NAMALWA (cell line): ENCODE measurements at regions not wholly inside any gene's neighbourhood (a gene's known extent, or its start where the extent isn't known, plus 50 kb on each side); places are given as distances from the start of the nearest gene placed in this dataset.

Experiments used
- DNase-seq: peaks from one replicate; pipeline ENCODE4 v3.0.0-alpha.2; 2015; ENCODE audit warnings: low spot score

DNA sequence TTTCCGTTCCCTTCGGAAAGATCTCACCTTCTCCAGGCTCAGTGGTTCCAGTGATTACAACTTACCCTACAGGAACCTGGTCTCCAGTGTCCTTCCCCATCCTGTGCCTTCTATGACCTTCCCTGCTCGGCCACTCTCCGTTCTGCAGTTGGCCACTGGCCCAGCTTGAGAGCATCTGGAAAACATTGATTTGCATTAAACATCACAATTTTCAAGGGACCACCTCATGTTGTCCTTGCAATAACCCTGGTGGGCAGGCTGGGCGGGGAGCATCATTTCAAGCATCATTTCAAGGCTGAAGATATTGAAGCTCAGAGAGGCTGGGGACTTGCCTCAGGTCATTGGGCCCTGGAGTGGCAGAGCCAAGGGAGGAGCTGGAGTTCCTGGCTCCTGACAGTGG, 177.4 kb downstream of the SEC61B start:
- no peak for DNase-seq

- no peak for DNase-seq
Observed at GRCh38 chr9:99400184-99400731, 178.2 kb downstream of the SEC61B start.

DNA sequence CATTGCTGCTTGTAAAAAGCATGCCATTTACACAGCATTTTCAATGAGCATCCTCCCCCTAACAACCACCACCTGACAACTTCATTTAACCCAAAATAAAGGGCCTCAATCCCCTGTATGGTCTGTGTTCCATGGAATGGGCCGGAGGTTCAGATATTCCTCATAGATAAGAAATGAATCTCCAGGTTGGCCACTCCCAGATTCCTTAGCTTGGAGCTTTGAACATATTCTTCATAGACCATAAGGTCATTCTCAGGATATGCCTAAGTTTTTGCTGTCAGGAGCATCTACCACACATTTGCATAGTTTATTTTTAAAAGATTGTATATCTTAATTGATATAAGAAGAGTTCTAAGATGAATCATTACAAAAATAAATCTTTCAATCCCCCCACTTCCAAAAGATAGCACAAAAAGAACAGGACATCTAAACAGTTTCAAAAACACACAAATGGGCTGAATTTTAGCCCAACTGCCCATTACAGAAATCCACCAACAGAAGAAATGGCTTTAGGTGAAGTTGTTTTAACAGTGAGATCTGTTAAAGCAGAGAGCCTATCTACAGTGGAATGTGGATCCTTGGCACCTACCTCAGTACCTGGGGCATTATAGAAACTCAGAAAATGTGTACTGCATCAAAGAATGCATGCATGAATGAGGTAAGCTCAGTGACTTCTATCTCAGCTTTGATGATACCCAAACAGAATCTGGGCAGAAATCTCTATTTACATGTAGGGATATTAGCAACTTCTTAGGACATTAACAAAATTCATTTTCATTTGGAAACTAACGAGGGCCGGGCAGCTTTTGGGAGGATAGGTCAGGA, 179.8 kb downstream of the SEC61B start:
- DNase-seq = no peak

DNA sequence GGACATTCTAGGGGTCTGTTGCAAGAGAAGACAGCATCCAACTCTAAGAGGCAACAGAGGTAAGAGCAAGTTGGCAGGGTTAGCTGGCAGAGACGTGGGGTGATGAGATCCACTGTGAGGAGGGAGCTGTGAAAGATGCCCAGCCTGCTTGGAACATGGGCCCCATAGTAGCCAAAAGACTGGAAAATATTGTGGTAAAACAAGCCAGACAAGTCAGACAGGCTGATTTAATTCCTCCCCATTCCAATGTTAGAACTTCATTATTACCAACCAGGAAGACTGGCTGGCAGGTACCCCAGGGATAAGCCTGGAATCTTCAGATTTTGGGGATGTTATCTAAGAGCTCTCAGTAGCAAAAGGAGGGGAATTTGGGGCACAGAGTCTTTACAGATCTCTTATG, 181.3 kb downstream of the SEC61B start:
- DNase-seq = no peak

DNA sequence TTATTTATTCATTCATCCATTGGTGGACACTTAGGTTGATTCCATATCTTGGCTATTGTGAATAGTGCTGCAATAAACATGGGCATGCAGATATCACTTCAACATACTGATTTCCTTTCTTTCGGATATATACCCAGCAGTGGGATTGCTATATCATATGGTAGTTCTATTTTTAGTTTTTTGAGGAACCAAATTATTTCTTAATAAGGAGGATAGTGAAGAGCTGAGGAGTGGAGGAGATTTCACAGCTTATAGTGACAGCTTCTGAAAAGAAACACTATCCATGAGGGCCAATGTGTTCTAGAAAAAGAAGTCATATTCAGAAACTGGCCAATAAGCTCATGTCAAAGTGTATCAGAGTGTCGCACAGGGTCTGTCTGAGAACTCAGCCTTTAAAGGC, 183.3 kb downstream of the SEC61B start:
- no peak for DNase-seq

DNA sequence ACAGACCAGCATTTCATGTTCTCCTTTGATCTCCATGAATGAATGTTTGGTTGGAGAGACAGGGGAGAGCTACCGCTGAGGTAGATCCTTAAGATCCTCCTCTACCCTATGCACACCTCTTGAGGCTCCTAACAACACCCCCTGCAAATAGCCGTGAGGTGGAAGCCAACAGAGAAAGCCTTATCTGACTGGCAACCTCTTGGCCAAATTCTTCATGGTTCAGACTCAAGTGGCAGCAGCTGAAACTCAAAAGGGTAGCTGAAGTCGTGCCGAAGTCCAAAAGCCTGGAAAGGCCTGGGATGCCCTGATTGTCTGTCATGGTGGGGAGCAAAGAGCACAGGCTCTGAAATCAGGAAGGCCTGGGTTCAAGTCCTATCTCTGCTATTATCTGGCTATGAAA, 184.9 kb downstream of the SEC61B start:
- DNase-seq = no peak

DNA sequence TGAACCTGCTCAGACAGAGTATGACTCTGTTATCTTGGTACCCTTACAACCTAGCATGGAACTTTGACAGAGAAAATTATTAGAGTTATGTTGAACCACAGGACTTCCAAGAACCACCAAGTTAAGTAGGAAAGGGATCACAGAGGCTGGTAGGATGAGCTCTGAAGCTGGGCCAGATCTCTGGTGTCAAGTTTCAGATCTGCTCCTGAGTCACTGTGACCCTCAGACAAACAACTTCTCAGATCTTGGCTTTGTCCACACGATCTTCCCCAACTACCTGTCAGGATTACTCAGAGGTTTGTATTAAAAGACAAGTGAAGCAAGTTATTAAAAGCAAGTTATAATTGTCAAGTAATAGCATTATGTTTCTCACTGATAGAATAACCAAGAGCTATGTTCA, 189.0 kb downstream of the SEC61B start:
- no peak for DNase-seq

GRCh38 chr9:99411479-99412115, 189.5 kb downstream of the SEC61B start:
- no peak for DNase-seq

- no peak for DNase-seq
Observed at GRCh38 chr9:99412606-99413005, 190.5 kb downstream of the SEC61B start.

- DNase-seq = no peak
Observed at GRCh38 chr9:99414321-99414720, 192.2 kb downstream of the SEC61B start.

GRCh38 chr9:99415606-99416005, 193.5 kb downstream of the SEC61B start:
- DNase-seq = no peak

DNA sequence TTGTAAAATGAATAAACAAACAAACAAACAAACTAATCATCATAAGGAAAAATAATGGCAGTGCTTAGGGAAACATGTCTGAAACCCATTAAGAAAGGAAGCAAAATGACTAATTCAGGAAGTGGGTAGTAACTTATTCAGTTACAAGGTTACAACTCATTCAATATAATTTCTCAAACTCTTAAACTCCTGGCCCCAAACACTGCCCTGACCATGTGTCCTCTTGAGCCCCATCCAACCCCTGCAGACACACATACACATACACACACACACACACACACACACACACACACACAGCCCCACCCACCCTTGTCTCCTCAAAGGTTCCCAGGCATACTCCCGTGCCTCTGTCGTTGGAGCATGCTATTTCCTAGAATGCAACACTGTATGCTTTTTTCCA, 193.9 kb downstream of the SEC61B start:
- DNase-seq = no peak

- DNase-seq = no peak
Observed at GRCh38 chr9:99419070-99419469, 197.0 kb downstream of the SEC61B start.

- DNase-seq = no peak
Observed at GRCh38 chr9:99421369-99421768, 199.3 kb downstream of the SEC61B start.

DNA sequence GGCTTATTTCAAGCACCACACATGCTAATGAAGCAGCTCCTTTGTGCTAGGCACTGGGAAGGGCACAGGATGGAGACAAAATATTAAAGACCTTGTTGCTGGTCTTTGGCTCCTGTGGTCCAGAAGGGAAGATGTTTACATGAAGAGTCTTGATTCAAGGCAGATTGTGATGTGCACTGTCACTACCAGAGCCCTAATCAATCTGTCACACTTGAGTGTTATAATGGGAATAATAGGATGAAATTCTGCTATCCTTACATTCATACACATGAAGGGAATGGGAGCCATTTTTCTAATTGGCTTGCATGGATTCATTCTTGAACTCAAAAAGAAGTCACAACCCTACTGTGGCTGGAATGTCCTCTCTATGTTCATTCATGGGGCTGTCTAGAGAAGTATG, 203.0 kb downstream of the SEC61B start:
- DNase-seq = no peak

GRCh38 chr9:99425923-99426842, 204.1 kb downstream of the SEC61B start:
- no peak for DNase-seq

- DNase-seq = no peak
Observed at GRCh38 chr9:99427260-99427659, 205.2 kb downstream of the SEC61B start.

DNA sequence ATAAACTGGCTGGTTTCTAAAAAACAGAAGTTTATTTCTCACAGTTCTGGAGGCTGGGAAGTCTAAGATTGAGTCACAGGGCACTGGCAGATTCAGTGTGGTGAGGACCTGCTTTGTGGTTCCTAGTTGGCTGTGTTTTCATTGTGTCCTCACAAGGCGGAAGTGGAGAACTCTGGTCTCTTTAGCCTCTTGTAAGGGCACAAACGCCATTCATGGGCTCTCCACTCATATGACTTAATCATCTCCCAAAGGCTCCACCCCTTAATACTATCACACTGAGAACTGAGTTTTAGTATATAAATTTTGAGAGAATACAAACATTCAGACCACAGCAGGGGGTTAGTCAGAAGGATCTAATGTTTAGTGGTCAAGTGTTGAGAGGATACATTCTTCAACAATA, 208.2 kb downstream of the SEC61B start:
- no peak for DNase-seq

GRCh38 chr9:99431103-99431502, 209.0 kb downstream of the SEC61B start:
- no peak for DNase-seq

GRCh38 chr9:99432075-99432474, 210.0 kb downstream of the SEC61B start:
- no peak for DNase-seq

DNA sequence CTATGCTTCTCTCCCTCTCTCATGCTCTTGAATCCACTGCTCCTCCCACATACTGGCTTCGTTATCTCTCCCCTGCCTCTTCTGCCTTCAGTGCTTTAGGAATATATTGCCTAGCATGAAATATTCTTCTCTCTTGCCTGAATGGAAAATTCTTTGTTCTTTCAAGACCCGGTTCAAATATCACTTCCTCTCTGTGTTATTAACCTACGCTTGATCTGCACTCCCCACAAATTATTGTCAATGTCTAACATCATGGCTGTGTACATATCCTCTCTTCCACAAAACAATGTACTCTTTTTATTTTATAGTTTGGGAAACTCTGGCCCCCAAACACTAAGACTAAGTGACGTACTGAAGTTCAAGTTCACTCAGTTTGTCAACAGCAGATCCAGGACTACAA, 211.0 kb downstream of the SEC61B start:
- no peak for DNase-seq

GRCh38 chr9:99433555-99433954, 211.5 kb downstream of the SEC61B start:
- no peak for DNase-seq
